ENCODE measurements at regions not wholly inside any gene's neighbourhood (a gene's known extent, or its start where the extent isn't known, plus 50 kb on each side); places are given as distances from the start of the nearest gene placed in this dataset.

DNA sequence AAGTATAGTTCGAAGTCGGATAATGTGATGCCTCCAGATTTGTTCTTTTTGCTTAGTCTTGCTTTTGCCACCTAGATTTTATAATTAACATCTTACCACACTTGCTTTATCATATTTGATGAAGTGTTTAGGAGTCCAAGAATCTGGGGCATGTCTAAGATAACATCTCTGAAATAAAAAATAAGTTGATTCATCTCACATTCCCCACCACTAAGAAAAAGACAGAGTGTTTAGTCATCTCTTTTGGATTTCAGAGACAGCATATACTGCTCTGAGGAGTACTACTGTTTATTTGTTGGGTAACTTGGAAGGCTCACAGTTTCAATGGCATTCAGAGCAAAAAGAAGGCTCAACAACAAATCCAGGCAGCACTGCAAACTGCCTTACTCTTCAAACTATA is 324.2 kb upstream of the ATP11B start:
- DNase-seq, result no peak

DNA sequence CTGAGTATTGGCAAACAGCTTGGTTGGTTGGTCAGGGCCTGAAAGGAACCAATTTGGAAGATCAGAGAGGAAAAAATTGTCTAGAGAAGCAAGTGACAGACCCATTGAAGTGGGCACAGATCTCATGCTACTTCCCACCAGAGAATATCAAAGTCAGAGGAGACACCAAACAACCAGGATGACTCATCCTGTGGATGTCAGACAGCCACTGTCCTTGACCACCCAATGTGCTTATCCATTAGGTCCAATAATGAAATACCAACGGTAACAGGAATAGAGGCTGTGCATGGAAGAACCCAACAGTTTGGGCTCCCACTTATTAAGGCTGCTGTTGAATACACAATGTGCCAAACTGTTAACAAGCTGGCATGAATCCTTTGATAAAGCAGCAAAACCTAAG is 323.1 kb upstream of the ATP11B start:
- DNase-seq, result no peak

DNA sequence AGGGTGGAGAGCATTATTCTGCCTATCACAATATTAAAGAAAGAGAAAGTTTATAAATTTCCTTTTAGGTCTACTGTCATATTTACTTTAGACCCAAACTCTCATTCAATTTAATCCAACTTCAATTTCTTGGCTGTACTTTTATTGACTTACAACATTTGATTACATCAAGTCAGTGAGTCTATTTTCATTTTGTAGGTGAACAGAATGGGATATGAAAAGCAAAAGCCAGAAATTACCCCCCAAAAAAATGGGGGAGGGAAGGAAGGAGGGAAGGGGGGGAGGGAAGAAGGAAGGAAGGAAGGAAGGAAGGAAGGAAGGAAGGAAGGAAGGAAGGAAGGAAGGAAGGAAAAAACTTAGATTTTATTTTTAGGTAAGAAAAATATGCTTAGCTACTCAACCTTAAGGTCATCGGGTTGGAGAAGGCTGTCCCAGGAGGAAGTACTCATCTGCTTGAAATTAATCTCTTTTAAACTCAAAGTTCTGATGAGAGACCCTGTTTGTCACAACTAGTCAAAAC is 320.1 kb upstream of the ATP11B start:
- no peak for DNase-seq

DNA sequence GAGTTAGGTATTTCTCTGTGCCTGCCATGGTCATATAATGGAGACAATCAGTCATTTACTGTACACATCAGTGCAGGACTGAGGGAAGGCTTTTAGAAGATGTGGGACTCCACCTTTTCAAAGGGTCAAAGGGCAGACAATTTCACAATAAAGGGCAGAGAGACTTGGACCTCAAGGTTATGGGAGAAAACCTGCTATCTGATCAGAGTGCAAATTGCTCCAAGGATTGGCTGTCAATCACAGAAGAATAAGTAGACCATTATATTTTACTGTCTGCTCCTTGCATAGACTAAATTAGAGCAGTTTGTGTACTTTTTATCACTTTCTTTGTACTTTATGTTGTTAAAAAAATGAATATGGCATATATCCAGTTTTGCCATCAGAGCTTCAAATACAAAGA is 314.9 kb upstream of the ATP11B start:
- DNase-seq, result no peak

DNA sequence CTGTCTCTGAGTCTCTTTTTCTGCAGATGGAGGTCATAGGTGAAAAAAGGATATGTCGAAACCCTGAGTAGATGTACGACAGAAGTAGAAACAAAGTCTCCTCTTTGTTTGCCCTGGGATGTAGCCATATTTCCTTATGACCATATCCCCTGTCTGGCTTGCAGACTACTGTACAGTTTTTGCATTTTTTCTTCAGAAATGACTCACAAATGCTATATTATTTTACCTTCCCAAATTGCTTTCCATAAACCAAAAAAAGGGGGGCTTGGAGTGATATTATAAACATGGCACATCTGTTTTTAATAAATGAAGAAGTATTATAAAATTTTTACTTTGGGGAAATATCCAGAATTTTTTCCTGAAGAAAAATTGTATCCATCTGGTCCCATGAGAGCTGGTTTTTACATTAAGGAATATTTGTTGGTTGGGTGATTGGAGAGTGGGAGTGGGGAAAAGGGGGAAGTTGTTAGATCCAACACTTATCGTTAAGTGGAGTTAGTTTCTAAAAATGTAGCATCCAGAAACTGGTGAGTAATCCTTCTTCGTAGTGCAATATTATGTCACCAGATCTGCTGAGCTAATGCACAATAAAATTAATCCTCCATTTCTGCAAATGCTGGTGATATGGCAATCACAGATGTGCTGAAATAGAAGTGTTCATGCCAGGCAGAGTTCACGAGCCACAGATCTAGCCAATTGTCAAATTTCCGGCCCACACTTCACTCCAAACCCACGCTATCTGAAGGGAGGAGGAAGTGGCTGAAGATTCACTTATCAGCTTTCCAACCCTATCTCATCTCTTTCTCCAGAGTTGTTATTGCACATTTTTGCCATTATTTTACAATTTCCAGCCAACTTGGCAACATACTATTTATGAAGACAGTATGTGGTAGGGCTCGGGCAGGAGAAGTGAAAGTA is 313.6 kb upstream of the ATP11B start:
- DNase-seq, result no peak

DNA sequence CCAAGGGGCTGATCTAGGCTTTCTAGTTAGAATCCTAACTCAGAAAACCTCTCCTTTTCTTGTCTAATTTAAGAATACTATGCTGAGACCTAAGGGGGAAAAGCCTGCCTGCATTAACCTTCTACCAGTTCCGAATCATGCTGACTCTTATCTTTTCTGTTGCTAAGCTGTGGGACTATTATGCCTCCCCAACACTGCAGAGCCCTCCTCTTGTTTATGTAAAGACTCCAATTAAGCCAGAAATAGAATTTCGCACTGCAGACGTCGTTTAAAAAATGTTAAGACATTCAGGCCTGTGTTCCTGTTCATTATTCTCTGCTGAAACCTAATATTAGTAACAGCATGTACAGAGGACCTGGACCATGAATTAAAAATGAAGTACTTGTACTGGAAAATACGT is 310.6 kb upstream of the ATP11B start:
- DNase-seq, result no peak

DNA sequence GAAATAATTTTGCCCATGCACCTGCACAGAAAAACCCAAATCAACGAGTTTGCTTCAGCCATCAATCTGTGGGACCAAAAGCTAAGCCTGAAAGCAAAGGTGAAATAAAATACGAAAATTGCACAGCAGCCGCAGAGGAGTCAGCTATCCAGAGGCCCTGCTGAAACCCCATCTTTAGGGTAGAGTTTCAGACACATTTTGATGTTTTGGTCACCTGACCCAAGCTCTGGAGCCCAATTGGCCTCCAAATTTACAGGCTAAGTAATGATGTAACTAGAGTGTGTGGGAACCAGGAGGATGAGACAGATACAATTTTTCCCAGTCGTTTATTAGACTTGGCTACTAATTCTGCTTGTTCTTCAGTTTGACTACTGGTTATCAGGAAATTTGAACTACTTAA is 308.6 kb upstream of the ATP11B start:
- no peak for DNase-seq

DNA sequence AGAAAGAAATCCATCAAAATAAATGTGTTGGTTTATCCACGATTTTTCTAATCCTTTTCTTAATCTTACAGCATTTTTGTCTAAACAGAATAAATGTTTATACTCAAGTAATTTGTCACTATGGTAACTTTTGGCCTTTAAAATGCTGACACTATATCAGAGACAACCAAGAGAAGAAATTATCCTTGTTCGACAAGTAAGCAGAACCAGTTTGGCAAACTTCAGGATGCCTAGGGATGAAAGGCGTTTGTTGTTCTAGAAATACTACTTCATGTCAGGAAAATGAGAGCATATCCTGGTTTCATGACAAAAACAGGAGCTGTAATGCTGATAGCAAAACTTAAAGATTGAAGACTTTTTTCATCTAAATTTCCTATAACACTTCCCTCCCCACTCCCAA is 308.0 kb upstream of the ATP11B start:
- peak; percentile 54 for DNase-seq

DNA sequence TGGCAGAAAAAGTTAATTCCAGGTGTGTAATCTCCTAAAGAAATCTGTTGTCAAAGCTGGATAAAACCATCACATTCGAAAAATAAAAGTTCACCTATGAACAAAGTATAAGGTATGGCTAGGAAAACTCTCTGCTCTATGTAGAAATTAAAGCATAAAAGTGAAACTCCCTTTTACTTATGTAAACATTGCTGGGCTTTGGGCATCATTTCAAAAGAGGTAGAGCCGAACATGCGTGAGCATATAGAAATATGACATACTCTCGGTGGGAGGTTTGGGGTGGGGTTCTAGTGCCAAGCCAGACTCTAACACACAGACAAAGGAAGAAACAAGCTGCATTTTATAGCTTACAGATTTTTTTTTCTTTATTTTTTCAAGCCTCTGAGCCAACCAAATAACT is 306.8 kb upstream of the ATP11B start:
- DNase-seq, result peak; percentile 70

DNA sequence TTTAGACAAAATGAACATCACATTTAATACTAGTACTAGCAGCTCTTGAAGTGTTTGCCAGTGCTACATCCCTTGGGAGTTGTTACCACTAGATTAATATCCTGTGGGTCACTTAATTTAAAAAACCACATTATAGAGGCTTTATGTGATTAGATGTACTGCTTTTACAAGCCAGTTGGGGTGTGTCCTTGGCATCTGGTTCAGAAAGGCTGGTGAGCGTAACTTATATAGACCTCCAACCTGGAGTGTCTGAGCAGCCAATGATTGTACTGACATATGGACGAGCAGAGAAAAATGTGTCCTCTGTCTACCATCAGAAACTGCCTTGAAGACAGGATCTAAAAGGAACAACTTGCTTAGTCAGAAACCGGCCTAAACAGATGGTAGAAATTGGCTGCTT is 306.2 kb upstream of the ATP11B start:
- DNase-seq, result peak; percentile 26

DNA sequence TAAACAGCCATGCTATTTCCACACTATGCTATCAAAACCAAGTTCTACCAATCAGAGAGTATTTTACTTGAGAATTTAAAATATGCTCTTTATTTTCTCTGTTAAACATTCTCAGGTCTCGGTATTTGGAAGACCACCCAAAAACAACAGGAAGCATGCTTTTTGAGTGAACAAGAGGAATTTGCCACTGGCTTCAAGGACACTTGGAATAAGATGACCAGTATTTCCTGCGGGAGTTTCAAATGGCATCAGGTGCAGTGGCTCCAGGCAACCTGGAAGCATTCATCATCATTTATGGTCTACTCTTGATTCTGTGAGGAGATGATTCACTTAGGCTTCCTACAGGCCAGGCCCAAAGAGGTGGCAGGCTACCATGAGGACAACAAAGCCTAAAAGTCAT is 305.7 kb upstream of the ATP11B start:
- no peak for DNase-seq

DNA sequence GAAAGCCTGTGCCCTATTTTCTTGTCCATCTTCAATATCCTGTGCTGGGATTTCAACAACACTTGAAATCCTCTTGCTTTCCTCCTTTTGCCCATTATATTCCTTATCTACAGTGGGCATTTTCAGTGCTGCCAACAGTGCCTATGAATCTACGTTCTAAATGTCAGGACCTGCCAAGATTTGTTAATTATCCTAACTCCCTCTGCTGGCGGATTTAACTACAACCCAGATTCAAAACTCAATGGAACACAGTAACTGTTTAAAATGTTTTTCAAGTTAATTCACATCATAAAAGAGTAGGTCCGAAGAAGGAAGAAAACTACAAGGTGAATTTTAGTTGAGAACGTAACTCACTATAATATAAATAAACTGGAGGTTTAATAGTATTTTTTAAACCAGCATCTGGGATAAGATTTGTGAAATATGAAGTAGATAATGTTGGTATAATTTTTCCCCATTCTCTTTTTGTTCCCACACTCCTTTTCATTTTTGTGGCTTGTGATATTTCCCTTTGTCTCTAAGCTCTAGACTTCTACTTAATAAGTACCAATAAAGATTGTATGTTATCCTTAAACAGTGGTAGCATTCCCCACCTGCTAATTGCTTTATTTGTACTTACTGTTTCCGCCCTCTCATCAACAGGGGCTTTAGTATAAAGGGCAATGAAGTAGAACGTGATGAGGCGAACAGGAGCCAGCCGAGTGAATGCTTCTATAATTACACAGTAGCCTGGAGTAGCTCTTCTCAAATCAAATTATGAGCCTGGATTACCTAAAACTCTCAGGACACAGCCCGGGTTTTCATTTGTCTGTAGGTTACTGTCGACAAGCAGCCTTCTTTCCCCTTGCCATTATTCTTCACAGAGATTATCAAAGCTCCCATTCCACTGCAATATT is 302.5 kb upstream of the ATP11B start:
- peak; percentile 65 for DNase-seq

DNA sequence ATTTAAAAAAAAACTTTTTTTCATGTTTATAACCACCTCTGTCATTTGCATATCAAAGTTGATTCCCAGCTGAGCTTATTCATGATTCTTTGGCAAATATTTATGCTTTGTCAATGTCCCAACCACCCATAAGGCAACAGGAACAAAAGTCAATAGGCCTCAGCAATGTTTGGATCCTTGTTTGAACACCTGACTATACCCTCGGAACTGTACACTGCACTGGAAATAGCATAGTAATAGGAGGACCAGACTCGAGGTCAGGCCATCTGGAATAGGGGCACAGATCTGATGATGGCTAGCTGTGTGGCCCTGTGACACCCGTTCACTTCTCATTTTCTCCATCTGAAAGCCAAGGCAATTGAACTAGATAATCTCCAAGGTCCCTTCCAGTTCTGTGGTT is 301.7 kb upstream of the ATP11B start:
- DNase-seq, result no peak

DNA sequence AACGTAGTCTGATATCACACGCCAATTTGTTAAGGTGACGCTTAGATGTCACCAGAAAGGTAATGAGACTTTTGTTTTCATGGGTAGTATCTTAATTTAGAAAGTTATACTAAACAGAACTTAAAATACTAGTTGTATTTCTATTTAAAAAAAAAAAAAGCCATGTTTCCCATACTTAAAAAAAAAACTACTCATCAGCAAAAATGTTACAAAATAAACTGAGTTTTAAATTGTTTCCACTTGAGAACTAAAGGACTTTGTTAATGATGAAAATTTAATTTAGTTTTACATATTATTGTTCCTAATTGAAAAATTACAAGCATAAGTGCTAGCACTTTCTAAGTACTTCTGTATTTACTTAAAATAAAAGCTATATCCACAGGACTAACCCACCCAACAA is 300.8 kb upstream of the ATP11B start:
- no peak for DNase-seq

DNA sequence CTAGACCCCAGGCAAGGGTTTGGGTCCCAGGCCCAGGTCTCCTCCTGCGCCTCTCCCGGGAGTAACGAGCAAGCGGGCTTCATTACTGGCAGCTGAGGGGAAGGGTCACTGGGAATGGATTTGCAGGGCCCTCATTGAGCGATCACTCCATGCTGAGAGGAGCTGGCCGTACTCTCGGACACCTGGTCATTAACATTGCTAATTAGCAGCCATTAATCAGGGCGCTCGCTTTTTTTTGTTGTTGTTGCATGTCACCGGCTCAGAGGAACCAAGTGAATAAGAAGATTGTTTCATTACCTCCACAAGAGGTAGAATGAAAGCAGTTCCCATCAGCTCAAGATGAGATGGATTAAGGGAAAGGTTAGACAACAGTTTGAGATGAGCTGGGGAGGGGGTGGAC is 293.0 kb upstream of the ATP11B start:
- no peak for DNase-seq

DNA sequence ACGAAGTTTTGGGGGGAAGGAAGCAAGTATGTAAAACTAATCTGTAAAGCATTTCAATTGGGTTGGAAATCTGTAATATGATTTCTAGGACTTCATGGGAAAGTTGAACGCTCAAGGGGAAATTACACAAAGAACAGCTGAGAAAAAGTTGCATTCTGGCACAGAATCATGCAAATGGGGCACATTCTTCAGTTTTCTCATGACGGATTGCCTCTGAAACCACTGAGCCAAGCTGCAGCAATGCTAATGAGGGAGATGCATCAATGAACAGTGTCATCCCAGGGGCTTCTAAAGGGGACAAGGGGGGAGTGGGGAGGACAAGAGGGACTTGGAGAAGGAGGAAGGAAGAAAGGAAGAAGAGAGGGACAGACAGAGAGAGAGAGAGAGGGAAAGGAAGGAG is 291.4 kb upstream of the ATP11B start:
- DNase-seq, result peak; percentile 93

DNA sequence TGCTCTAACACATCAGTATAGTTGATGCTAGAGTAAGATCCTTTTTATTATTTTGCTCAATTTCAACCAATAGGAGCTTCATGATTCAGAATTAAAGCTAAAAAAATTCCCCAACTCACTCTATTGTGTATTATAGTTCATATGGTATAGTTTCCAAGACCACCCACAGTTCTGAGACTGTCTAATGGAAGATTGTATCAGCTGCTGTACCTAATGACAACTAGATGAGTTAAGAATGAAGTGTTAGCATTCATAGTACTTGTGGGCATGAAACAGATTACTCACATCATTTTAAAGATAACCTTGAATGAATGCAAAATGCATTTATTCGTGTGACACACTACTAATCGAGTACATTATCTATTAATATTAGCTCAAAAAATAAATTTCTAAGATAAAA is 289.9 kb upstream of the ATP11B start:
- no peak for DNase-seq

DNA sequence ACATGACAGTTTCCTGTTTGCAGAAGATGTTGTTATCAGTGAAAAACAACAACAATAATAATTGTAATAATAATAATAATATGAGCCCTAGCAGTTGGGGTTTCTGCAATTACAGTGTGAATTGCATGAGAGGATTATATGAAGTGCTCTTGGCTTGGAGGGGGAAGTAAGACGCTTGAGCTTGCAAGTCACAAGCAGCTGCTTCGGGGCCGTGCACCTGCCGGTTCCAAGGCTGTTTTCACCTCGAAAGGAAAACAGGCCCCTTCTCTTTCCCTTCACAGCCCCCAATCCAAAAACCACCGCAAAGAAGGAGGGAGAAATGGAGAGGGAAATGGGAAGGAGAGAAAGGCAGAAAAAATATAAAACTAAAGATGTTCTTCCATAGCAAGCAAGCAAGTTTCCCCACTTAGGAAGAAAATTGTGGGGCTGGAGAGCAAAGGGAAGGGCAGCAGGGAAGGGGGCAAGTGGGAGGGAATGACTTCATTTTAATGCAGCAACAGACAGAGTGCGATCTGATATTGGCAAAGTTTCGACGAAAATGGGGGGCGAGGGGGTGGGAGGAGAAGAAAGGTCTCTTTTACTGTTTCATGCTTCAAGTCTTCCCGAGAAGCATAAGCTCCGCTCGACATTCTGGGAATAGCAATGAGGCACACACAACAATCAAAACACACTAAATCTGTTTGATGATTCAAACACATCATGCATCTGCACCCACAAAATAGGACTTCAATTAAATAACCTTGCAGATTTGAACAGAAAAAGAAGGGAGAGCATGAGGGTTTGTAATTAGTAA is 284.2 kb upstream of the ATP11B start:
- peak; percentile 79 for DNase-seq

DNA sequence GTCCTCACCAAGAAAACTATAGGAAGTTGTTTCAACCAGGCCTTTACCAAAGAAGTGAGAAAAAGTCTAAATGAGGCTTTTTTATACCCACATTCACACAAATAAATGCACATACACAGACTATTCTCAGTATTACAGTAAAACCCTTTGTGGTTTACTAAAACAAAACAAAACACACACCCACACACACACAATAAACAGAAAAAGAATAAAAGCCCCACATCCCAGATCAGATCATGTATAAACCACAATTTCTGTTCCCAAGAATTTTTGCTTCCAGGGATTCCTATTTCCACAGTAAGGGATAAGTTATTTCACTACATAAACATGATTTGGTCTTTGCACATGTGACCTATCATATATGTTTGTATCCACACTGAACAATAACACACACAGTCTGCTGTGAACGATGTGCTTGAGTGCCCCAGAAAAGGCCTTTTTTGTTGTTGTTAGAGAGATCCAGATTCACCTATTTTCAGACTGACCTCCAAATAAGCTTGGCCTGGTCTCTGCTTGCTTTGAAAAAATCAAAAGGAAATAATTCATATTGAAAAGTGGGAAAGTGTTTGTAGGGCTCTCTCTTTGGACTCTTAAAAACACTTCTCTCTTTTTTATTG is 283.4 kb upstream of the ATP11B start:
- no peak for DNase-seq

DNA sequence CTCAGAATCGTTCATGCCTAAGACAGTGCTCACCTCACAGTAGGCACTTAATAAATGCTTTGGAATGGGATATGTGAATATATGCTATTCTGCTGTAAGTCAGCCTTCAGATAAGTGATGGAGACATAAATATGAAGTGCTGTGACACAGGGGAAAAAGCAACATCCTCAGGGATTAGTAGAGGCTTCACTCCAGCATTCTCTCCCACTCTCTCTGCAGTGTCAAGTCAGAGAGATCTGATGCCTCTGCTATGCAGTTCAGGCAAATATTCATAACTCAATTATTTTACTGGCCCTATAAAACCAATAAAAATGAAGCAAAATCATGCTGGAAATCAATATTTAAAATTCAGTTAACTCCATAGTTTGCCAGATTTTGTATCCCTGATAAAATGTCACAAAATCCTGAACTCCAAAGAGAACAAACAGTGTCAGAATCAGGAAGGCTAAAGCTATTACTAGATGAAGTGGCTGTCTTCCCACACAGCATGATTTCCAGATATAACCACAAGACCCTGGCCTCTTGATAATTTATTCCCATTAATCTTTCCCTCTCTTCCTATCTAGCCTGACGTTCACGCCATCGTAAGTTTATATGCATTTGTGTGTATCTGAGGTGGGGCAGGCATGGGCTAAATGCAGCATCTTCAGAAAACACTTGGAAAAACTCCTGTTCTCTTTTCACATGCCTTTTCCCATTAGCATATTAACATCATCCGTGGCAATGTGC is 278.9 kb upstream of the ATP11B start:
- no peak for DNase-seq
